ENCODE measurements at regions not wholly inside any gene's neighbourhood (a gene's known extent, or its start where the extent isn't known, plus 50 kb on each side); places are given as distances from the start of the nearest gene placed in this dataset.

DNA sequence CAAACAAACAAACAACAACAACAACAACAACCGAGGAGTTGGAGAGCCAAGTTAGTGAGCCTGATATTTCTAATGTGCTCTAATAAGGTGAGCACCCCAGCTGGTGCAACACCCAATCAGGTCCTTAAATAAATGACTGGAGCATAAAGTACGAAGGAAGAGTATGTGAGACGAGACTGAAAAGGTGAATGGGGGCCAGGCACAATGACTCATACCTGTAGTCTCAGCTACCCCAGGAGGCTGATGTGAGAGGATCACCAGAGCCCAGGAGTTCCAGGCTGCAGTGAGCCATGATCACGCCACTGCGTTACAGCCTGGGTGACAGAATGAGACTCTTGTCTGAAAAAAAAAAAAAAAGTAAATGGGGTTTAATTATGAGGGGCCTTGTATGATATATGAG lies 152.0 kb upstream of the ZRANB2 start:
- no peak for TF ChIP-seq CTCF (IDR thresholded peaks at IDR 0.05)
- TF ChIP-seq POLR2A (IDR thresholded peaks at IDR 0.05): no peak
- TF ChIP-seq POLR2AphosphoS5 (IDR thresholded peaks at IDR 0.05): no peak

Data from upper lobe of left lung (tissue), 4 donors.